ENCODE measurements at regions not wholly inside any gene's neighbourhood (a gene's known extent, or its start where the extent isn't known, plus 50 kb on each side); places are given as distances from the start of the nearest gene placed in this dataset.

DNA sequence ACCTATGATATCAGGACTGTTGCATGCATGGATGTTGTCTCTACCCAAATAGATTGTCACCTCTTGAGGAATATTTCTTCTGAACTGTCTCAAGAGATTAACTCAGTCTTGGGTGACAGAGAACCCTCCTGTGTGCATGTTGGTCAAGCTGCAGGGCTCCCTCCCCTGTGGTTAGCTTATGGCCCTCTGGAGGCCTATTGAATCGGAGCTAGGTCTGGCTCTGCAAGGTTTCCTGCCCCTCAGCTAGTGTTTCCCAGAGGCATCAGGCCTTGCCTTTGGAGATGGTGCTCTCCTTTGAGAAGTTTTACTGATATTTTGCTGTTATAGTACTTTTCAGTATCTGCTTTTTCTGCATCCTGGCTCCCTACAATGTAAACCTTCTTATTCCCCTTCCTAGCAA lies 769.2 kb upstream of the FAM98A start:
- TF ChIP-seq POLR2A (IDR thresholded peaks at IDR 0.05) (no peak), EP300 (IDR thresholded peaks at IDR 0.05) (no peak)
- TF ChIP-seq, protein P1, sequence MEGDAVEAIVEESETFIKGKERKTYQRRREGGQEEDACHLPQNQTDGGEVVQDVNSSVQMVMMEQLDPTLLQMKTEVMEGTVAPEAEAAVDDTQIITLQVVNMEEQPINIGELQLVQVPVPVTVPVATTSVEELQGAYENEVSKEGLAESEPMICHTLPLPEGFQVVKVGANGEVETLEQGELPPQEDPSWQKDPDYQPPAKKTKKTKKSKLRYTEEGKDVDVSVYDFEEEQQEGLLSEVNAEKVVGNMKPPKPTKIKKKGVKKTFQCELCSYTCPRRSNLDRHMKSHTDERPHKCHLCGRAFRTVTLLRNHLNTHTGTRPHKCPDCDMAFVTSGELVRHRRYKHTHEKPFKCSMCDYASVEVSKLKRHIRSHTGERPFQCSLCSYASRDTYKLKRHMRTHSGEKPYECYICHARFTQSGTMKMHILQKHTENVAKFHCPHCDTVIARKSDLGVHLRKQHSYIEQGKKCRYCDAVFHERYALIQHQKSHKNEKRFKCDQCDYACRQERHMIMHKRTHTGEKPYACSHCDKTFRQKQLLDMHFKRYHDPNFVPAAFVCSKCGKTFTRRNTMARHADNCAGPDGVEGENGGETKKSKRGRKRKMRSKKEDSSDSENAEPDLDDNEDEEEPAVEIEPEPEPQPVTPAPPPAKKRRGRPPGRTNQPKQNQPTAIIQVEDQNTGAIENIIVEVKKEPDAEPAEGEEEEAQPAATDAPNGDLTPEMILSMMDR (IDR thresholded peaks at IDR 0.05) = no peak

Measured in tibial nerve (tissue), 4 donors.